ENCODE measurements at regions not wholly inside any gene's neighbourhood (a gene's known extent, or its start where the extent isn't known, plus 50 kb on each side); places are given as distances from the start of the nearest gene placed in this dataset.

DNA sequence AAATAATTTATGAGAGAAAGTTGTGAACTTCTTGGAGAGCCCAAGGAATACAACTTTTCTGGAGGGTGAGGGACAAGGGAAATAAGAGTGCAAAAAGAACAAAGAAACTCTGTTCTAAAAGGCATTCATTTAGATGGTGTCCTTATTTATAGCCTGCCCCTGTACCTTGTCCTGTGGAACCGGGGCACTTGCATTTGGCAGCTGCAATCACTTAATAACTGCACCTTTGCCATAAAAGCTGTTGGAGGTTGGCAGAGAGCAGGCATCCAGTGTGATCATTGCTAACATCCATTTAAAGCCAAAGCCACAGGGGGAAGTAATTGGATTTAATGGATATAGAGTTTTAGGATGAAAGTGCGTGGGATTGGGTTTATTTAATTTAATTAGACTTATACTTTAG, 50.8 kb upstream of the SGK1 start:
- H2BK5ac ChIP-seq (ENCODE audit: low read depth, low read length, poor library complexity), result no peak overlapping the region
- no peak overlapping the region for H4K8ac ChIP-seq (ENCODE audit: low read depth, low read length)
- H4K12ac ChIP-seq (ENCODE audit: low read depth, low read length), result no peak overlapping the region
- H3K79me2 ChIP-seq (ENCODE audit: control insufficient read depth, insufficient read depth, low read length, poor library complexity), result no peaks in the 10 kb centered on the region
- no peak overlapping the region for H3K14ac ChIP-seq (ENCODE audit: low read length)
- no peaks in the 10 kb centered on the region for H3K79me1 ChIP-seq (ENCODE audit: low read length)
- H4K91ac ChIP-seq (ENCODE audit: low read depth, low read length), result no peak overlapping the region
- H3K9me3 ChIP-seq (ENCODE audit: insufficient read depth, low read depth, low read length), result no peaks in the 10 kb centered on the region
- no peak overlapping the region for H3K4me2 ChIP-seq (ENCODE audit: low read length)
- no peak overlapping the region for H3K18ac ChIP-seq (ENCODE audit: low read length)
- H3K4me1 ChIP-seq (ENCODE audit: control insufficient read depth in 1 of 2, insufficient read depth in 2 of 2, low read length in 2 of 2), result no peaks in the 10 kb centered on the region
- WGBS (ENCODE audit: extremely low coverage, insufficient coverage, insufficient read length), result 100% methylated on average over 1 of the region's 2 CpGs
- H3K36me3 ChIP-seq (ENCODE audit: control insufficient read depth in 1 of 2, insufficient read depth in 2 of 2, low read length in 2 of 2), result no peaks in the 10 kb centered on the region
- no peaks in the 10 kb centered on the region for H3K27me3 ChIP-seq (ENCODE audit: insufficient read depth, low read length)
- H3K4me3 ChIP-seq (ENCODE audit: low read depth, low read length), result no peak overlapping the region
- DNase-seq, result no peak
- no peak overlapping the region for H2BK12ac ChIP-seq (ENCODE audit: low read length)
- no peak overlapping the region for H2AK5ac ChIP-seq (ENCODE audit: low read length)
- no peak overlapping the region for H3K27ac ChIP-seq (ENCODE audit: low read depth, low read length)
- H3K23ac ChIP-seq (ENCODE audit: low read length), result no peak overlapping the region
- H3K9ac ChIP-seq (ENCODE audit: low read length), result no peak overlapping the region
- no peak overlapping the region for H2AFZ ChIP-seq (ENCODE audit: insufficient read depth, low read length, poor library complexity)
- no peak overlapping the region for H2BK120ac ChIP-seq (ENCODE audit: insufficient read depth, low read length, poor library complexity)
- H3K4ac ChIP-seq (ENCODE audit: low read depth, low read length), result no peak overlapping the region
